ENCODE measurements at regions not wholly inside any gene's neighbourhood (a gene's known extent, or its start where the extent isn't known, plus 50 kb on each side); places are given as distances from the start of the nearest gene placed in this dataset.

GRCh38 chr7:156192921-156193320, 380.7 kb upstream of the SHH start:
- Mint-ChIP-seq H3K27ac (no peak overlapping the region), H3K27me3 (no peaks in the 10 kb centered on the region), H3K4me1 (ENCODE audit: low read depth) (no peaks in the 10 kb centered on the region), H3K9me3 (no peaks in the 10 kb centered on the region), H3K36me3 (ENCODE audit: low read depth) (no peaks in the 10 kb centered on the region), H3K4me3 (no peak overlapping the region)
- intact Hi-C loops (cut with micrococcal nuclease) = no loop called here

- H3K9me3 Mint-ChIP-seq = peaks cover 1% of the 10 kb centered on the region
- no peak overlapping the region for H3K4me3 Mint-ChIP-seq
- intact Hi-C loops (cut with micrococcal nuclease) = no loop called here
These were observed 378.8 kb upstream of the SHH start for GRCh38 chr7:156191090-156191489.

GRCh38 chr7:156185076-156185475, 372.8 kb upstream of the SHH start:
- Mint-ChIP-seq H3K4me3 (no peak overlapping the region), H3K27ac (no peak overlapping the region), H3K36me3 (ENCODE audit: low read depth) (no peaks in the 10 kb centered on the region), H3K27me3 (no peaks in the 10 kb centered on the region), H3K9me3 (peaks cover 13% of the 10 kb centered on the region), H3K4me1 (ENCODE audit: low read depth) (no peaks in the 10 kb centered on the region)
- intact Hi-C loops (cut with micrococcal nuclease) = no loop called here

More at GRCh38 chr7:156191090-156191489, 378.8 kb upstream of the SHH start:
- Mint-ChIP-seq H3K27ac (no peak overlapping the region), H3K4me1 (ENCODE audit: low read depth) (no peaks in the 10 kb centered on the region), H3K36me3 (ENCODE audit: low read depth) (no peaks in the 10 kb centered on the region), H3K27me3 (no peaks in the 10 kb centered on the region)

GRCh38 chr7:156184164-156184563, 371.9 kb upstream of the SHH start:
- H3K4me3 Mint-ChIP-seq = no peak overlapping the region
- no peak overlapping the region for H3K27ac Mint-ChIP-seq
- no peaks in the 10 kb centered on the region for H3K4me1 Mint-ChIP-seq (ENCODE audit: low read depth)
- no peaks in the 10 kb centered on the region for H3K36me3 Mint-ChIP-seq (ENCODE audit: low read depth)
- peaks cover 13% of the 10 kb centered on the region for H3K9me3 Mint-ChIP-seq
- intact Hi-C loops (cut with micrococcal nuclease) = no loop called here
- no peaks in the 10 kb centered on the region for H3K27me3 Mint-ChIP-seq

- Mint-ChIP-seq H3K27me3 (no peaks in the 10 kb centered on the region), H3K4me1 (ENCODE audit: low read depth) (peaks cover 10% of the 10 kb centered on the region), H3K27ac (no peak overlapping the region), H3K9me3 (peaks cover 7% of the 10 kb centered on the region), H3K4me3 (no peak overlapping the region), H3K36me3 (ENCODE audit: low read depth) (no peaks in the 10 kb centered on the region)
- intact Hi-C loops (cut with micrococcal nuclease) = no loop called here
These were observed 368.4 kb upstream of the SHH start for GRCh38 chr7:156180451-156181229.

GRCh38 chr7:156179872-156180390, 367.7 kb upstream of the SHH start:
- Mint-ChIP-seq H3K4me3 (no peak overlapping the region), H3K27ac (no peak overlapping the region), H3K36me3 (ENCODE audit: low read depth) (no peaks in the 10 kb centered on the region), H3K9me3 (no peaks in the 10 kb centered on the region), H3K4me1 (ENCODE audit: low read depth) (peaks cover 10% of the 10 kb centered on the region), H3K27me3 (no peaks in the 10 kb centered on the region)
- intact Hi-C loops (cut with micrococcal nuclease) = no loop called here

GRCh38 chr7:156178857-156179256, 366.6 kb upstream of the SHH start:
- Mint-ChIP-seq H3K27ac (no peak overlapping the region), H3K9me3 (no peaks in the 10 kb centered on the region), H3K36me3 (ENCODE audit: low read depth) (no peaks in the 10 kb centered on the region), H3K4me3 (no peak overlapping the region), H3K27me3 (no peaks in the 10 kb centered on the region), H3K4me1 (ENCODE audit: low read depth) (peaks cover 10% of the 10 kb centered on the region)
- intact Hi-C loops (cut with micrococcal nuclease) = no loop called here

- Mint-ChIP-seq H3K4me1 (ENCODE audit: low read depth) (peaks cover 10% of the 10 kb centered on the region), H3K27ac (no peak overlapping the region), H3K27me3 (no peaks in the 10 kb centered on the region), H3K4me3 (no peak overlapping the region), H3K36me3 (ENCODE audit: low read depth) (no peaks in the 10 kb centered on the region), H3K9me3 (no peaks in the 10 kb centered on the region)
- intact Hi-C loops (cut with micrococcal nuclease) = no loop called here
These were observed 366.0 kb upstream of the SHH start for GRCh38 chr7:156178214-156178613.

- Mint-ChIP-seq H3K27me3 (no peaks in the 10 kb centered on the region), H3K27ac (no peak overlapping the region), H3K4me3 (no peak overlapping the region), H3K36me3 (ENCODE audit: low read depth) (no peaks in the 10 kb centered on the region), H3K4me1 (ENCODE audit: low read depth) (peaks cover 10% of the 10 kb centered on the region), H3K9me3 (no peaks in the 10 kb centered on the region)
- intact Hi-C loops (cut with micrococcal nuclease) = no loop called here
These were observed 365.3 kb upstream of the SHH start for GRCh38 chr7:156177422-156178055.

- no peak overlapping the region for H3K27ac Mint-ChIP-seq
- intact Hi-C loops (cut with micrococcal nuclease) = no loop called here
- no peak overlapping the region for H3K4me3 Mint-ChIP-seq
- peaks cover 10% of the 10 kb centered on the region for H3K4me1 Mint-ChIP-seq (ENCODE audit: low read depth)
- H3K36me3 Mint-ChIP-seq (ENCODE audit: low read depth) = no peaks in the 10 kb centered on the region
- H3K27me3 Mint-ChIP-seq = no peaks in the 10 kb centered on the region
- no peaks in the 10 kb centered on the region for H3K9me3 Mint-ChIP-seq
These were observed 363.8 kb upstream of the SHH start for GRCh38 chr7:156176039-156176438.

GRCh38 chr7:156175003-156175402, 362.7 kb upstream of the SHH start:
- Mint-ChIP-seq H3K9me3 (no peaks in the 10 kb centered on the region), H3K4me1 (ENCODE audit: low read depth) (peaks cover 10% of the 10 kb centered on the region), H3K36me3 (ENCODE audit: low read depth) (no peaks in the 10 kb centered on the region), H3K27me3 (no peaks in the 10 kb centered on the region), H3K4me3 (no peak overlapping the region), H3K27ac (no peak overlapping the region)
- intact Hi-C loops (cut with micrococcal nuclease) = no loop called here

- intact Hi-C loops (cut with micrococcal nuclease) = no loop called here
- Mint-ChIP-seq H3K27ac (no peak overlapping the region), H3K36me3 (ENCODE audit: low read depth) (no peaks in the 10 kb centered on the region), H3K27me3 (no peaks in the 10 kb centered on the region), H3K9me3 (no peaks in the 10 kb centered on the region), H3K4me3 (no peak overlapping the region), H3K4me1 (ENCODE audit: low read depth) (peaks cover 10% of the 10 kb centered on the region)
These were observed 362.2 kb upstream of the SHH start for GRCh38 chr7:156174428-156174827.

- Mint-ChIP-seq H3K36me3 (ENCODE audit: low read depth) (no peaks in the 10 kb centered on the region), H3K4me3 (no peak overlapping the region), H3K27ac (no peak overlapping the region), H3K4me1 (ENCODE audit: low read depth) (peaks cover 10% of the 10 kb centered on the region), H3K9me3 (no peaks in the 10 kb centered on the region), H3K27me3 (no peaks in the 10 kb centered on the region)
- intact Hi-C loops (cut with micrococcal nuclease) = no loop called here
These were observed 361.6 kb upstream of the SHH start for GRCh38 chr7:156173748-156174353.

- Mint-ChIP-seq H3K4me3 (no peak overlapping the region), H3K36me3 (ENCODE audit: low read depth) (no peaks in the 10 kb centered on the region), H3K4me1 (ENCODE audit: low read depth) (peaks cover 8% of the 10 kb centered on the region), H3K27me3 (no peaks in the 10 kb centered on the region), H3K9me3 (no peaks in the 10 kb centered on the region), H3K27ac (no peak overlapping the region)
- intact Hi-C loops (cut with micrococcal nuclease) = no loop called here
These were observed 361.1 kb upstream of the SHH start for GRCh38 chr7:156173346-156173745.

Measured in dendritic cell treated with granulocyte-macrophage colony-stimulating factor and Interleukin-4, amounts not matched to agents 40 ng/mL and 50 ng/mL, for 4 days (primary cell).